ENCODE measurements at regions not wholly inside any gene's neighbourhood (a gene's known extent, or its start where the extent isn't known, plus 50 kb on each side); places are given as distances from the start of the nearest gene placed in this dataset.

- ATAC-seq (no peak), FAIRE-seq (no peak), DNase-seq (ENCODE audit: low spot score) (no peak)
- 1% methylated on average over 2 of the region's 2 CpGs for WGBS (ENCODE audit: low lambda C conversion rate)
- H3K4me1 ChIP-seq (ENCODE audit: insufficient read depth, low read length) = no peaks in the 10 kb centered on the region
- intact Hi-C loops (cut with micrococcal nuclease; ENCODE audit: unreplicated experiment) = no loop called here
- CTCF ChIA-PET (ENCODE audit: low intra/inter-chr PET ratio, low total read pairs) = no interaction called here
- TF ChIP-seq ZNF749 (CRISPR knock-in tag; IDR thresholded peaks at IDR 0.05; ENCODE audit: borderline replicate concordance) = no peak
- TF ChIP-seq NFKB2 (CRISPR knock-in tag; IDR thresholded peaks at IDR 0.05; ENCODE audit: borderline replicate concordance) = no peak
- TF ChIP-seq NPAS2 (CRISPR knock-in tag; IDR thresholded peaks at IDR 0.05; ENCODE audit: borderline replicate concordance) = no peak
- TF ChIP-seq CREB1 (IDR thresholded peaks at IDR 0.05) = no peak
- TF ChIP-seq CREB1 (CRISPR knock-in tag; IDR thresholded peaks at IDR 0.05) = no peak
- no peak for TF ChIP-seq SIX1 (CRISPR knock-in tag; IDR thresholded peaks at IDR 0.05; ENCODE audit: borderline replicate concordance)
- no peak for TF ChIP-seq ZNF556 (CRISPR knock-in tag; IDR thresholded peaks at IDR 0.05; ENCODE audit: borderline replicate concordance)
- H3K27ac ChIP-seq (ENCODE audit: extremely low read length, insufficient read depth, low read length) = no peak overlapping the region
- no peak overlapping the region for H3K9ac ChIP-seq (ENCODE audit: insufficient read depth, low read depth, low read length)
- H4K20me1 ChIP-seq (ENCODE audit: insufficient read depth, low read length) = no peaks in the 10 kb centered on the region
- no peaks in the 10 kb centered on the region for H3K36me3 ChIP-seq (replicated peaks in 1 of 2; ENCODE audit: control insufficient read depth in 1 of 2, insufficient read depth in 2 of 2, low read length in 2 of 2)
- POLR2A ChIA-PET = no interaction called here
- H3K27me3 ChIP-seq (ENCODE audit: control insufficient read depth in 1 of 2, insufficient read depth in 2 of 2, low read length in 2 of 2) = peaks cover 0 to 16% of the 10 kb centered on the region in 2 experiments; a peak in 1 of 5 replicates
- in situ Hi-C loops (cut with HindIII; ENCODE audit: extremely low pct_ligation_motif_present, low pct_unique_long_range_greater_than_20kb) = no loop called here
- no peak overlapping the region for H2AFZ ChIP-seq (ENCODE audit: low read length)
- H3K9me3 ChIP-seq (ENCODE audit: low read length) = no peaks in the 10 kb centered on the region
- H3K4me3 ChIP-seq (replicated peaks in 1 of 3; ENCODE audit: insufficient read depth in 1 of 3, low read depth in 2 of 3, low read length in 3 of 3) = no peak overlapping the region
- H3K4me2 ChIP-seq (ENCODE audit: low read depth, low read length) = no peak overlapping the region
- H3K79me2 ChIP-seq (ENCODE audit: insufficient read depth, low read length) = no peaks in the 10 kb centered on the region
- BruUV-seq (replicated peaks) = no TSS peak
Observed at GRCh38 chr2:177026956-177027355, 185.6 kb upstream of the HNRNPA3 start.

GRCh38 chr2:177028296-177028695 lies 184.3 kb upstream of the HNRNPA3 start:
- in situ Hi-C loops (cut with HindIII; ENCODE audit: extremely low pct_ligation_motif_present, low pct_unique_long_range_greater_than_20kb) (no loop called here), intact Hi-C loops (cut with micrococcal nuclease; ENCODE audit: unreplicated experiment) (no loop called here)
- Histone ChIP-seq H4K20me1 (ENCODE audit: insufficient read depth, low read length) (no peaks in the 10 kb centered on the region), H3K79me2 (ENCODE audit: insufficient read depth, low read length) (no peaks in the 10 kb centered on the region), H3K4me2 (ENCODE audit: low read depth, low read length) (no peak overlapping the region), H3K27me3 (ENCODE audit: control insufficient read depth in 1 of 2, insufficient read depth in 2 of 2, low read length in 2 of 2) (peaks cover 0 to 14% of the 10 kb centered on the region in 2 experiments; a peak in 1 of 5 replicates), H3K4me3 (replicated peaks in 1 of 3; ENCODE audit: insufficient read depth in 1 of 3, low read depth in 2 of 3, low read length in 3 of 3) (no peak overlapping the region), H3K36me3 (replicated peaks in 1 of 2; ENCODE audit: control insufficient read depth in 1 of 2, insufficient read depth in 2 of 2, low read length in 2 of 2) (no peaks in the 10 kb centered on the region), H2AFZ (ENCODE audit: low read length) (no peak overlapping the region), H3K9me3 (ENCODE audit: low read length) (no peaks in the 10 kb centered on the region), H3K4me1 (ENCODE audit: insufficient read depth, low read length) (no peaks in the 10 kb centered on the region), H3K27ac (ENCODE audit: extremely low read length, insufficient read depth, low read length) (no peak overlapping the region), H3K9ac (ENCODE audit: insufficient read depth, low read depth, low read length) (no peak overlapping the region)
- WGBS (ENCODE audit: low lambda C conversion rate) = 41% methylated on average over 2 of the region's 2 CpGs
- DNase-seq (ENCODE audit: low spot score) (no peak), FAIRE-seq (no peak), ATAC-seq (no peak)
- CTCF ChIA-PET (ENCODE audit: low intra/inter-chr PET ratio, low total read pairs) = no interaction called here
- POLR2A ChIA-PET = no interaction called here
- BruUV-seq (replicated peaks) = no TSS peak
- TF ChIP-seq ZNF552 (CRISPR knock-in tag; IDR thresholded peaks at IDR 0.05; ENCODE audit: borderline replicate concordance) (no peak), ZHX1 (CRISPR knock-in tag; IDR thresholded peaks at IDR 0.05; ENCODE audit: low read depth) (no peak), PRMT3 (CRISPR knock-in tag; IDR thresholded peaks at IDR 0.05; ENCODE audit: borderline replicate concordance, low read depth) (no peak), ZNF761 (CRISPR knock-in tag; conservative IDR thresholded peaks at IDR 0.05) (no peak), MTA1 (CRISPR knock-in tag; IDR thresholded peaks at IDR 0.05; ENCODE audit: borderline replicate concordance) (no peak), TAF15 (IDR thresholded peaks at IDR 0.05; ENCODE audit: low read depth, low read length, poor library complexity, severe bottlenecking) (no peak), FUBP1 (CRISPR knock-in tag; IDR thresholded peaks at IDR 0.05; ENCODE audit: borderline replicate concordance) (no peak), ZNF572 (CRISPR knock-in tag; IDR thresholded peaks at IDR 0.05) (no peak), KDM5B (CRISPR knock-in tag; IDR thresholded peaks at IDR 0.05; ENCODE audit: borderline replicate concordance) (no peak)

All from HepG2 (cell line).